Activated CD8-positive, alpha-beta memory T cell treated with anti-CD3 and anti-CD28 coated beads for 4 hours (primary cell): ENCODE measurements at regions not wholly inside any gene's neighbourhood (a gene's known extent, or its start where the extent isn't known, plus 50 kb on each side); places are given as distances from the start of the nearest gene placed in this dataset.
"Not testable (repeated sequence)": the region's sequence is repeated elsewhere in the genome, so short reads cannot be mapped to it uniquely, and the experiment has no call there.

Experiments used
- DNase-seq, 2 donors: peaks; one replicate each; pipeline ENCODE4 v3.0.0-alpha.2; 2020; ENCODE audit warnings: low read depth in 2 of 2

DNA sequence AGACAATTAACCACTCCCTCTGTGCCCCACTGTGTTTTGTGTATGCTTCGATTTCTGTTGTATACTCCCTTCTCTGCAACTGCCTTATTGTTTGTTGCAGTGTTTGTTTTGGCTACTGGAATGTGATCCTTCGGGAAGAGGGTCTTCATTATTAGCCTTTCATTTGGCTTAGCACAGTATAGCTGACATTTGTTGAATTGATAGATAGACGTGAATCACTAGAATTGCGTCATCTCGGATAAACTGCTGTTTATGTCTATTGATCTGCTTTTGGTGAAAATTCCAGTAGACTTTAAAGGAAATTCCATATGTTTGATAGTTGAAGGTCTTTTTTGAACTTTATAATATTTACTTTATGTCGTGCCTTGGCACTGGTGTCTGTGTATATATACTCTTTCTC lies 189.9 kb upstream of the EYA4 start:
- no peak for DNase-seq

DNA sequence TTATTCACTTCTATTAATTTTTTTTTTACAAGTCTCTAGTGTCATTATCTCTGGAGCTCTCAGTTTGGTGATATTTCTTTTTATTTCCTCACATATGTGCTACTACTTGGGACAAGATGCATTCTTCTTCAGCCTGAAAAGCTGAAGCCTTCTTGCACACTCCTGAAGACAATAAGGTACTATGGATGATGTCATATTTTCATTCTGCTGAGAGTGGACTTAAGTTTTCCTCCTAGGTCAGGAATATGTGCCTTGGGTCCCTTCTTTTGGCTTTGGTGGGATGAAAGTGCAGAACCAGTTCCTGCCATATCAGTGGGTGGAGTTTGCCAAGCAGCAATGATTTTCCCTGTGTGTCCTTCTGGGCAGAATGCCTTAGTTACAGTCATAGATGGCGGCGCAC lies 188.7 kb upstream of the EYA4 start:
- DNase-seq = no peak

DNA sequence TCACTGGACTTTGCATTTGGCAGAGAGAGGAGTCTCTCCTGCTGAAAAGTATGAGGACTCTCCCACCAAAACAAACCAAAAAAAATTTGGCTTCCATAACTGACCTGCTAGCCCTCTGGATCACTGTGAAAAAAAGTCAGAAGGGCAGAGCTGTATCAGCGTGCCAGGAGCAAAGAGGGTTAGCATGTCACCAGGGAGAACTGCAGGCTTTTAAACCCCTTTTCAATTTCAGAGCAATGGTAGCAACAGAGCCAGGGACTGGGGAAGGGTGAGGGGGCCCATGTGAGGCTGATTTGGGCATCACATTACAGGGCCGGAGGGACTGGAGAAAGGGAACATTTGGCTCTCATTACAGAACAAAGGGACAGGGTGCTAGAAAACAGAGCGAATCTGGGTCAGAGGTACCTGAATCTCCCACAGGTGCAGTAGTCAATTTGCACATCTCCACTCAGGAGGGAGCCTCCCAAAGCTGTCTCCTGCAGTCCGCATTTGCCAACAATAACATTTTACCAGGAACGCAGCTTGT lies 185.7 kb upstream of the EYA4 start:
- no peak for DNase-seq

DNA sequence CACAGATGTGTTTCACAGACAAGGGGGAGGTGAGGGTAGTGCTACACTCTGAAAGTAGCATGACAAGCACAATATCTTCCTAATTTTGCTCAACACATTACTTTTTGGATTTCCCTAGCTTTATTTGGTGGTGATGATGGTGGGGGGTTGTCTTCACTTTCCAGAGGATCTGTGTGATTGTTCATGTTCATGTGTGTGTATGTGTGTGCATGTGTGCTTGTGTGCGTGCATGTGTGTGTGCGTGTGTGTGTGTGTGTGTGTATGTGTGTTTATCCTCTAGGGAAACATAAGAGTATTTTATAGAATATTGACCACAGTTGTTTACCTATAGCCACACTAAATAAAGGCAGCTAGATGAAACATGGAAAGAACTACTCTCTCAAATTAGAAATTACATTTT lies 183.8 kb upstream of the EYA4 start:
- DNase-seq = no peak

DNA sequence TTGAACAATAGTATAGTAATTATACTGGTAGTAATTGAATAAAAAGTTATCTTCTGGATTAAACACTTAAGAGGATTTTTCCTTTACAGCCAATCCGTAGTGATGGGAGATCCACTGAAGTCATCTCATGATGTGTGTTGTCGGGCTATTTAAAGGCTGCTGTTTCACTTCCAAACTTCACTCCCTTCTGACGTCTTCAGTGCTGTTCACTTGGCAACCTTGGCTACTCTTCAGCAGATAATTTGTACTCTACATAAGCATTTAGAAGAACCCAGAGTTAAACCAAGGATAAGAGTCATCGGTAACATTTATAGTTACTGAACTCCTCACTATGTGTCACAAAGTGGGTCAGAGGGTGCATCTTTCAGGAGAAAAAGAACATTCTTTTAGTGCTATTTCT lies 179.1 kb upstream of the EYA4 start:
- DNase-seq = no peak

DNA sequence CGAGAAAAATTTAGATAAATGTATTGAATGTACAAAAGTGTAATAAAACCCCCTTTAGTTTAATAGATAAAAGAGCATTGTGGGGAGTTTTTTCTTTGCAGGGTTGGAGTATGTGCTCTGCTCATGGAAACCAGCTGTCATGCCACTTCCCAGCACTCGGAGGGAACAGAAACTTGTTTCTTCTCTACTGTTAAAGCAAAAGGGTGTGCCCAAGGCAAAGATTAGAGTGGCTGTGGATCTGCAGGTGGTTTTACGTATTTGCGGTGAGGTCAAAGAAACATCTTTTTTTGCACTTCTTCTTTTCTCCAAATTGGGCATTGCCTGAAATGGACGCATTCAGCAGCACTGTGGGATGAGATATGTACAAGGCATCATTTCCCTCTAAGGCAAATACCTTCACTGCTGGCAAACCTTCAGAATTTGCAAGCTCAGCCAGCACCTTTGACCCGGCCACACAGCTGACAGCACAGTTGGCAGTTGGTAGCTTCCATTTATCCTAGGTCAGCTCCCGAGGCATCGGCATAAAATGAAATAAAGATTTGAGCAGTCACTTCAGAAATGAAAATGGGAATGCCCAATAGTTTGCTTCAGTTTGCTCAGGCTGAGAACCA lies 178.4 kb upstream of the EYA4 start:
- no peak for DNase-seq

DNA sequence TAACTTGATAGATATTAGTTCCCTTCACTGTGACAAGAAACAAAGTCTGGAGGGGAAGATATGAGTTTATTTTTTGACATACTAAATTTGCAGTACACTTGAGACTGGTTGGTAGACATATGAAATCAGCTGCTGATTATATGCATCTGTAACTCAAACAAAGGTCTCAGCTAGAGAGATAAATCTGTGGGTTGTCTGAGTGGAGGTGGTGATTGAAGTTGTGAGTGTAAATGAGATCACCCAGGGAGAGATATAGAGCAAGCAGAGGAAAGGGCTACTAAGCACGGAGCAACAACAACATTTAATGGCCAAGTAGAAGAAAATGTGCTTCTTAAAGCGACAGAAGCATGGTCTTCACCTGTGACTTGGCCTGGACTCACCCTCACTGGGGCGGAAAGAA lies 173.2 kb upstream of the EYA4 start:
- no peak for DNase-seq

DNA sequence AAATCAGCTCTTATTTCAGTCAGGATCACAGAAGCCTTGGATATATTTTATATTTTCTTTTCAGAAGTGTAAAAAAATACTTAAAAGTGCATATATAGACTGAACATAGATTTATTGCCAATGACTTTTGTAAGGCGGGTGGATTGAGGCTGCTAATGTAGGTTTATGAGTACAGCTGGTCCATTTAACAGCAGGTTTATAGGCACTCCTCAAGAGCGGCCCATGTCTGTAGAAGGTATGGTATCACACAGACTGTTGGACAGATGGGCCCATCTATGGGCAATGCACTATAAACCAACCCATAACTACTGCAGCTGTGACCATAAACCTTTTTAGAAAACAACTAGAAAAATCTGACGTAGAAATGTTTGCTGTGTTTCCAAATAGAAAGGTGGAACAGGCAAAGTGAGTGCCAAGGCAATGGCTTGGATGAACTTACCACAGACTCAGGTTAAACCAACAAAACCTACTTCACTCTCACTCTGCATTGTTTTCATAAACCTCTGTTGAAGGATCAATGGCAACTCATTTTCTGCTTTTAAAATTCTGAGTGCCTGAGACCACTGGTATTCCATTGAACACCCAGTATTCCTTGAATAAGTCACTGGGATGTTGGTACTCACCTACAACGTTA lies 170.6 kb upstream of the EYA4 start:
- DNase-seq = no peak

DNA sequence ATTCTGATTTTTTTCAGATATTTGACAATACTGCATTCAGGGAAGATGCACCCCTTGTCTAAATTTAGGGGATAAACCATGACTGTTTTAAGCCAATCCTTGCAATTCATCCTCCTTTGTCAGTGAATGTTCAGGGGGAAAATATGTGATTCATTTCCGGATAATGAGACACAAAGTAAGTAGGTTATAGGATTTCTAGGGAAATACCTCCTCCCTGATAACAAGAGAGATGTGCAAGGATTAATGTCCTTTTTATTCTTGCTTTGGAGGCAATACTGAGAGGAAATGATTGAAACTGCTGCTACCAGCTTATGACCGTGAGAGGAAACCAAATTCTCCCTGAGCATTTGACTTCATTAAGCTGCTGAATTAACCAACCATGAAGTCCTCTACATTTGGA lies 161.3 kb upstream of the EYA4 start:
- DNase-seq = no peak

DNA sequence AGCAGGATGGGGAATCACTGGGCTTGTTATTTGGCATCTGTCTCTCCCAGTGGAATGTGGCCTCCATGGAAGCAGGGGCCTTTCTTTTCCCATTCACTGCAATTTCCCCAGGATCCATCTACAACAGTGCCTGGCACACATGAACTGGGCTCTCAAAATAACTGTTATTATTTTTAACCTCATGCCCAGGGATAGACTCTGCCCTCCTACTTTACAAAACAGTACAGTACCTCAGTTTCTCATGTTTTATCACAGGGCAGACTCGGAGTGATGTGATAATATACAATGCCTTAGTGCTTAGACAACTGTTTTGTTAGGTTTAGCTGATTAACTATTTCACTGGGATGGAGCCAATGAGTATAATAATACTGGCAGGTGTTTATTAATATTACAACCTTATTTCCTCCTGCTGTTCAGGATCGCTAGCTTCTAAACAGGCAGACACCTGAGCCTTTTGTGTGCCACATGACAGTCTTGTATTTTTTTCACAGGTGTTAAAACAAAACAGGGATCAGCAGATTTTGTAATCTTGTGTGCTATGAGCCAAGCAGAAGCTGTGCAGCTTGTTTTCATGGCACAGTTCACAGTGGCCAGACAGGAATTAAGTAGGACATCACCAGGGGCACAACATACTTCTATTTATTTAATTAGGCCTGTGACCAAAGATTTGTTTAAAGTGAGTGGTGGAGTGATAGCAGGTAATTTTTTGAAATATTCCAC lies 157.7 kb upstream of the EYA4 start:
- DNase-seq = no peak

DNA sequence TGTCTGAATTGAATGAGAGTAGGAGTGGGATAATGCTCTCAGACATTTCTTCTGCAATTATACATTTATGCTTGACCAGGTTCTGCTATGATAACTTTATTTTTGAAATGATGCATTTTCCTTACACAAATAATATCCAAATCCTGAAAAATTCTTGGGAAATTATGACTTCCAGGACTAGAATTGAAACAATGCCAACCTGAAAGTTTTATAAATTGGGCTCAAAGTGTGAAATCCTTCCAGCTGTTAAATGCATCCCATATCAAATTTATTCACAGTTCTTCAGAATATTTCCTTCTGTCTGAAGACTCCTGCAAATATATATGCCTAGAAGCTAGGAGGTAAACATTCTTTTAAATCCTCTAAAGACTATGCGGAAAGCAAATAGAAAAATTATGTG lies 155.7 kb upstream of the EYA4 start:
- no peak for DNase-seq

DNA sequence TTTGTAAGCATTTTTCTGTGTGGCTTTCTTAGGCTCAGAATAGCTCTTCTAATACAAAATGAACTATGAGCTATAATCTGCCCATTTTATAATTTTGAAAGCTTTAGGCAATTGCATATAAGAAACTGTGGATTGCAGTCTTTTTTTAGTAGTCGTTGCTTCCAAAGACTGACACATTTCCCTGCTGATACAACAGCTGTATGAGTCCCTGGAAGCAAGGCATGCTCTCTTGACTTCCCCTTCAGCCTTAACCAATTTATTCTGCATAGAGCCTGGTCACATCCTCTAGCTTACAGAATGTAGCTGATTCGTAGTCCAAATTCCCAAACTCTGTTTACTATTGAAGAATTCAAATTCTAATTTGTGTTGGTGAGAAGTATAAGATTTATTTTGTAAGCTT lies 155.3 kb upstream of the EYA4 start:
- DNase-seq = no peak

DNA sequence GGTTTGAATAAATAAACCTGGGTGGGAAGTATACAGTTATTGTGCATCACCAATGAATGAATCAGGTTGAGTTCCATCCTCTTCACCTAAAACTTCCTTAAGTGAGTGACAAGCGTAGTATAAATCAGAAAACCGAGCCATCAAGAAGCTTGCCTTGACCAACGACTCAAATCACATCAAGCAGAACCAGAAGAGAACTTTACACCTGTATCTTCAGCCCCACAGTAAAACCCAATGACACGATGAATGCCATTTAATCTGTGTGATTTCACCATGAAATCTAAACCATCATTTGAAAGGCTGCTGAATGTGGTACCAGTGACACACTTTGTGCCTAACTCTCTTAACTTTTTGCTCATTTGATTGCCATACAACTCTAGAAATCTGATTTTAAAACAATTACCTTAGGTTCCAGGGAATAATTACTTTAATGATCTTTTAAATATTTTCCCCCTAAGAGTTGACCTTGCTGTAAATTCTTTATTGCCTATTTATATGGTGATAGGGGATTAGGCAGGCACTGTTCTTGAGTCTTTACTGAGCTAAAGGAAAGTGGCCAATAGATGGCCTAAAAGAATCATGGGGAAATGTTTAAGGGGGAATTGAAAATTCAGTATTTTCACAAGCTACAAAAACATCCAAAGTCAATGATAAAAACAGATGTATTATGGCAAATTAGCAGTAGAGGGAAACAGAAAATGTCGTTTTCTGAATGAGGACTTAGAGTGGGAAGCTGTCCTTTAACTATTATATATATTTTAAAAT lies 152.0 kb upstream of the EYA4 start:
- no peak for DNase-seq

DNA sequence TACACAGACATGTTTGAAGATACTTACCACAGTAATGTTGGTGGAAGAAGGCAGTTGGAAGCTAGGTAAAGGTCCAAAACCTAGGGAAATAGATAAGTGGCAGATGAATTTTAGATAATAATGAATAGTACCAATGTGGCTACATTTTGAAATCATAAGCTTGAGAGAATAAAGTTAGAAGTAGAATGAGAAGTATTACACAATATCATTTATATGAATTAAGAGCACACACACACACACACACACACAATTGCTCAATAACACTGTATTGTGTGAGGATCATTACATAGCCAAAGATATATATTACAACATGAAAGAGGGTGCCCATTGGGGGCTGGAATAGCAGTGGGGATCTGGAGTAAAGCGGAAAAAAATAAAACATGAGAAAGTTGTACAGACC lies 149.0 kb upstream of the EYA4 start:
- DNase-seq = no peak

DNA sequence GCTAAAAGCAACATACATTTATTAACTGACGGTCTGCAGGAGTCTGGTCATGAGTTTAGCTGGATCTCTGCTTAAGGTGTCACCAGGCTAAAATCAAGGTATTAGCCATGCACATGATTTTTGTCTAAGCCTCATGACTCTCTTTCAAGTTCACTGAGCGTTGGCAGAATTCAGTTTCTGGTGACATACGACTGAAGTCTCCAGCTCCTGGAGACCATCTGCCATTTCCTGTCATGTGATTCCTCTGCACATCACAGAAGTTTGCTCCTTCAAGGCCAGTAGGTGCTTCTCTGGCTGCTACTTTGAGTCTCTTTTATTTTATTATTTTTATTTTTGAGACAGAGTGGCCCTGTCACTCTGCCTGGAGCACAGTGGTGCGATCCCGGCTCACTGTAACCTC lies 148.4 kb upstream of the EYA4 start:
- DNase-seq = no peak

DNA sequence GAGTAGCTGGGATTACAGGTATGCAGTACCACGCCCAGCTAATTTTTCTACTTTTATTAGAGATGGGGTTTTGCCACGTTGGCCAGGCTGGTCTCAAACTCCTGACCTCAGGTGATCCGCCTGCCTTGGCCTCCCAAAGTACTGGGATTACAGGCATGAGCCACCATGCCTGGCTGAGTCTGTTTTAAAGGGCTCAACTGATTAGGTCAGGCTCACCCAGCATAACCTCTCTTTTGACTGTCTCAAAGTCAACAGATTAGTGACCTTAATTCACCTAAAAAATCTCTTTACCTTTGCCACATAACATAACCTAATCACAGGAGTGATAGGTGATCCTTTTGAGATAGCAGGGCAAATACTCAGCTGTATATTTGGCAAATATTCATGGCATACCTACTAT lies 147.9 kb upstream of the EYA4 start:
- not testable (repeated sequence) for DNase-seq

DNA sequence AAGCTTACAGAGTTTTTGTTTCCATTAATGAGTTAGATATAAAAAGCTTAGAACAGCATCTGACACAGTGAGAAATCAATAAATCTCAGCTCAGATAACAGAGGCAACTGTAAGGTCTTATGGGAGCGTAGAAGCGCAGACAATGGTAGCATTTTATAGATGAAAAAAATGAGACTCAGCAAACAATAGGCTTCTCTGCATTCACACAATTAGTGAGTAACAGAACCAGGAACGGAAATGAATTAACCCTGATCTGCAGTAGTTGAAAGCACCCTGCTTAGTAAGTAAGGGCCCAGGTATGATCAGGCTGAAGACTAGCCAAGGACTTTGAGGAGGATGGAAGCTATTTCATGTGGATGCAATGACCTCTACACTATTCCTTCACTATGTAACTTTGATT lies 147.2 kb upstream of the EYA4 start:
- DNase-seq = no peak

DNA sequence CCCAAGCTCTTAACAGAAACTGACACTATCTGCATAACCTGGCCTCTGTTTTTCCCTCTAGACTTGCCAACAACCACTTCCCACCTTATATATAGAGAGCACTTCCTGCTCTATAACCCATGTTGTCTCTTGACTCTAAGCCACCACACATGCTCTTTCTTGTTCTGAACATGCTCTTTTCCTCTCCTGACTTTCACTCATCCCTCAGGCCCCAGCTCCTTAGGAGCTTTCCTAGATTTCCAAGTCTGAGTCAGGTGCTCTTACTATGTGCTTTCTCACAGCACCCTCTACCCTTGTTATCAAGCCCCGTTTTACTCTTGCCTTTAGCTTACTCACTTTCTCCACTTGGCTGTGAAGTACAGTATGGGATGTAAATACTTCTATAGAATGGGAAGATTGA lies 143.9 kb upstream of the EYA4 start:
- DNase-seq = no peak

DNA sequence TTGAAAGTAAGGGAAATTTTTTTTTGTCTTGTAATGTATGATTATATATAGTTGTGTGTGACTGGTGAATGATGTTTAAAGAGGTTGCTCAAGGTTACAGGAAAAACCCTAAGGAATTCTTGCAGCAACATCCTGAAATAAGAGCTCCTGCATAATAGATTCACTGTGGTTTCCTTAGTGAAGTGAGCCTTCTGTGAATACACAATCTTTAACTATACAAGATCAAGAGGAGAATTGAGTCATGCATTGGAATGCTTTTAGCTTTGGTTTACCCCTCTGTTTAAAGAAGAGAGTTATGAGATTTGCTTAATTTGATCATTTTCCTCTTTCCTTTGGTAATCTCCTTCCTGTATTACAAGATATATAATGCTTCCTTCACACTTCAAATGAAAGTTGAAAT lies 141.6 kb upstream of the EYA4 start:
- DNase-seq = no peak

DNA sequence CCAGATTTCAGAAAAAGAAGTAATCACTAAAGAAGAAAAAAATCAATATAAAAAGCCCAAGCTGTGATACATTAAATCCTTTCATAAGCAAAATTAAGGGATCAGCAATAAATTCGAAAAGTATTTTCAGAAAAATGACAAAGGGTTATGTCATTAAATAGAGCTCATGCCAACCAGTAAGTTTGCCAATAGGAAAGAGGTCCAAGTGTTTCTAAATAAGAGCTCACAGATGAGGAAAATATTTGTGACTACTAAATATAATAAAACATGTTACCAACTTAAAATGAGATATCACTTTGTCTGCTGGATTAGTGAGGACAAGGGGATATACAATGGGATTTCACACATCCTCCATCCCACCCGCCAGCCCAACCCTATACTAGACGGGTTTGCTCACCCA lies 140.3 kb upstream of the EYA4 start:
- no peak for DNase-seq

DNA sequence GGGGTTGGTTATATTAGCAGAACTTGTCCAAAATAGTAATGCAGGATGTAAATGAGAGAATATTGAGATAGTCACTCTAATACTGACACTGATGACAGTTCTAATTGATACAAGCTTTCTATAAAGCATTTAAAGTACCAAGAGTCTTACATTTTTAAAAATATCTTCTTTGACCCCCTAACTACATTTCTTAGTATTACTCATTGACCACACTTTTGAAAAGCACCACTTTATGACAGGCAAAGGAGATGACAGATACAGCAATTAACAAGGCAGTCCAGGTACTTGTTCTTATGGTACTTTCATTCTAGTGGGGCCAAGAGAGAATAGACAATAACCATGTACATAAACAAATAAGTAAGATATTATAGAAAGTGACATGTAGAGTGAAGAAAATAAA lies 139.4 kb upstream of the EYA4 start:
- no peak for DNase-seq

DNA sequence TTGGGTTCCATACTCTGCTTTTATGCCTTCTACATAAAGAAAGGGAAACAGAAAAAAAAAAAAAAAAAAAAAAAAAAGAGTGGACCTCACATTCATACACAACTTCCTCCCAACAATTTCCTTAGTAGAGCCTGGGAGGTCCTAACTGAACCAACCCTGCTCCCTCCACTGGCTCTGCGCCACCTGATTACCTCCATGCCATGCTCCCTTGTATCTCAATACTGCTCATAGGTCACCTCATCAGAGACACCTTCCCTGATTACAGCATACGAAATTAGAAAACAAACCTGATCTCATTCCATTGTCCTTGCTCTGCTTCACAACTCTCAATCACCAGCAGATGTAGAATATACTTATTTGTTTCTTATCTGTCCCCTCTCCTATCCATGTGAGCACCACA lies 134.2 kb upstream of the EYA4 start:
- no peak for DNase-seq

DNA sequence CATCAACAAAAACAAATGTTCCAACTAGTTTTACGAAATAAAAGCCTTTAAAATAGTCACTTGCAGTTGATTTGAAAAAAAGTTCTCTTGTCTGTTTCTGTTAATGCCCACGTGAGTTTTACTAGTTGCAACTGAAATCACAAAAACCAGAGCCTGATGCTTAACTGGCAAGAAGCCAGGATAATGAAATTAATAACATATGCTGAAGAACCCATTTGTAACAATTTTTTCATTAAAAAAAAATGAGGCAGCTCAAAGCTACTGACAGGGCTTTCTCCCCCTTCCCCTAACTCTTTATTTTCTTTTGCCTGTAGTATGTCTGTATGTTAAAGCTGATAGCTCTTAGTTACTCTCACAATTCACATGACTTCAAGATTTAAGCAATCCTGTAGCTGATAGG lies 132.7 kb upstream of the EYA4 start:
- DNase-seq = no peak
